ENCODE measurements at regions not wholly inside any gene's neighbourhood (a gene's known extent, or its start where the extent isn't known, plus 50 kb on each side); places are given as distances from the start of the nearest gene placed in this dataset.

DNA sequence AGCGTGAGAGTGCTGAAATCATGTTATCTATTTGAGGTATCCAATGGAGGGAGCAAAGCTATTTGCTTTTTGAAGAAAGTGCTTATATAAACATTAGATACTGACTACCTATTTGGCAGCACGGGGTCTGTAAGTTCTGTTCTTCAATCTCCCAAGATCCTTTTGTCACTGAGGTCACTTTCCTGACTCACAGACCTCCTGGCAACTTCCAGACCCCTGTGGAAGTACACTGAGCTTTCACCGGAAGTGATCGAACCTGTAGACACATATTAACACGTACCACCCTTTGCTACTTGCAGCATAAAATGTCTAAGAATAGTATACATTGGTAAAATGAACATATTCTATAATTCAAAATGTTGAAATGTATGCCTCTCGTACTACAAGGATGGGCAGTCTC, 452.6 kb upstream of the ST6GAL2 start:
- CTCF ChIA-PET, result interaction anchor here (1.1 kb wide), 1 partner anchor 452 kb away, joined by 3 read pairs; no protein-coding TSS in a partner anchor
- TF ChIP-seq ZBTB21 (CRISPR knock-in tag; IDR thresholded peaks at IDR 0.05; ENCODE audit: borderline replicate concordance) (no peak), ATF1 (CRISPR knock-in tag; IDR thresholded peaks at IDR 0.05) (no peak), NFATC4 (CRISPR knock-in tag; IDR thresholded peaks at IDR 0.05) (no peak), FOXK1 (CRISPR knock-in tag; IDR thresholded peaks at IDR 0.05) (no peak), ZNF423 (CRISPR knock-in tag; IDR thresholded peaks at IDR 0.05) (no peak), ZNF121 (CRISPR knock-in tag; IDR thresholded peaks at IDR 0.05) (no peak), NFE2L1 (CRISPR knock-in tag; IDR thresholded peaks at IDR 0.05) (no peak)
- TF ChIP-seq, protein P1, sequence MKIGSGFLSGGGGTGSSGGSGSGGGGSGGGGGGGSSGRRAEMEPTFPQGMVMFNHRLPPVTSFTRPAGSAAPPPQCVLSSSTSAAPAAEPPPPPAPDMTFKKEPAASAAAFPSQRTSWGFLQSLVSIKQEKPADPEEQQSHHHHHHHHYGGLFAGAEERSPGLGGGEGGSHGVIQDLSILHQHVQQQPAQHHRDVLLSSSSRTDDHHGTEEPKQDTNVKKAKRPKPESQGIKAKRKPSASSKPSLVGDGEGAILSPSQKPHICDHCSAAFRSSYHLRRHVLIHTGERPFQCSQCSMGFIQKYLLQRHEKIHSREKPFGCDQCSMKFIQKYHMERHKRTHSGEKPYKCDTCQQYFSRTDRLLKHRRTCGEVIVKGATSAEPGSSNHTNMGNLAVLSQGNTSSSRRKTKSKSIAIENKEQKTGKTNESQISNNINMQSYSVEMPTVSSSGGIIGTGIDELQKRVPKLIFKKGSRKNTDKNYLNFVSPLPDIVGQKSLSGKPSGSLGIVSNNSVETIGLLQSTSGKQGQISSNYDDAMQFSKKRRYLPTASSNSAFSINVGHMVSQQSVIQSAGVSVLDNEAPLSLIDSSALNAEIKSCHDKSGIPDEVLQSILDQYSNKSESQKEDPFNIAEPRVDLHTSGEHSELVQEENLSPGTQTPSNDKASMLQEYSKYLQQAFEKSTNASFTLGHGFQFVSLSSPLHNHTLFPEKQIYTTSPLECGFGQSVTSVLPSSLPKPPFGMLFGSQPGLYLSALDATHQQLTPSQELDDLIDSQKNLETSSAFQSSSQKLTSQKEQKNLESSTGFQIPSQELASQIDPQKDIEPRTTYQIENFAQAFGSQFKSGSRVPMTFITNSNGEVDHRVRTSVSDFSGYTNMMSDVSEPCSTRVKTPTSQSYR (CRISPR knock-in tag; IDR thresholded peaks at IDR 0.05), result no peak
- TF ChIP-seq, protein P2, sequence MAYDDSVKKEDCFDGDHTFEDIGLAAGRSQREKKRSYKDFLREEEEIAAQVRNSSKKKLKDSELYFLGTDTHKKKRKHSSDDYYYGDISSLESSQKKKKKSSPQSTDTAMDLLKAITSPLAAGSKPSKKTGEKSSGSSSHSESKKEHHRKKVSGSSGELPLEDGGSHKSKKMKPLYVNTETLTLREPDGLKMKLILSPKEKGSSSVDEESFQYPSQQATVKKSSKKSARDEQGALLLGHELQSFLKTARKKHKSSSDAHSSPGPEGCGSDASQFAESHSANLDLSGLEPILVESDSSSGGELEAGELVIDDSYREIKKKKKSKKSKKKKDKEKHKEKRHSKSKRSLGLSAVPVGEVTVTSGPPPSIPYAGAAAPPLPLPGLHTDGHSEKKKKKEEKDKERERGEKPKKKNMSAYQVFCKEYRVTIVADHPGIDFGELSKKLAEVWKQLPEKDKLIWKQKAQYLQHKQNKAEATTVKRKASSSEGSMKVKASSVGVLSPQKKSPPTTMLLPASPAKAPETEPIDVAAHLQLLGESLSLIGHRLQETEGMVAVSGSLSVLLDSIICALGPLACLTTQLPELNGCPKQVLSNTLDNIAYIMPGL (CRISPR knock-in tag; IDR thresholded peaks at IDR 0.05), result no peak
- TF ChIP-seq, protein P3, sequence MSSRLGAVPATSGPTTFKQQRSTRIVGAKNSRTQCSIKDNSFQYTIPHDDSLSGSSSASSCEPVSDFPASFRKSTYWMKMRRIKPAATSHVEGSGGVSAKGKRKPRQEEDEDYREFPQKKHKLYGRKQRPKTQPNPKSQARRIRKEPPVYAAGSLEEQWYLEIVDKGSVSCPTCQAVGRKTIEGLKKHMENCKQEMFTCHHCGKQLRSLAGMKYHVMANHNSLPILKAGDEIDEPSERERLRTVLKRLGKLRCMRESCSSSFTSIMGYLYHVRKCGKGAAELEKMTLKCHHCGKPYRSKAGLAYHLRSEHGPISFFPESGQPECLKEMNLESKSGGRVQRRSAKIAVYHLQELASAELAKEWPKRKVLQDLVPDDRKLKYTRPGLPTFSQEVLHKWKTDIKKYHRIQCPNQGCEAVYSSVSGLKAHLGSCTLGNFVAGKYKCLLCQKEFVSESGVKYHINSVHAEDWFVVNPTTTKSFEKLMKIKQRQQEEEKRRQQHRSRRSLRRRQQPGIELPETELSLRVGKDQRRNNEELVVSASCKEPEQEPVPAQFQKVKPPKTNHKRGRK (CRISPR knock-in tag; IDR thresholded peaks at IDR 0.05; ENCODE audit: borderline replicate concordance), result no peak
- TF ChIP-seq, protein P4, sequence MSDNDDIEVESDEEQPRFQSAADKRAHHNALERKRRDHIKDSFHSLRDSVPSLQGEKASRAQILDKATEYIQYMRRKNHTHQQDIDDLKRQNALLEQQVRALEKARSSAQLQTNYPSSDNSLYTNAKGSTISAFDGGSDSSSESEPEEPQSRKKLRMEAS (CRISPR knock-in tag; IDR thresholded peaks at IDR 0.05), result no peak
- no peaks in the 10 kb centered on the region for H3K36me3 Mint-ChIP-seq
- peaks cover 29% of the 10 kb centered on the region for H3K9me3 Mint-ChIP-seq
- H3K27me3 Mint-ChIP-seq (ENCODE audit: low read depth), result no peaks in the 10 kb centered on the region
- peaks cover 9% of the 10 kb centered on the region for H3K4me1 Mint-ChIP-seq
- H3K4me3 Mint-ChIP-seq, result no peak overlapping the region
- POLR2A ChIA-PET, result interaction anchor here (0.7 kb wide), 1 partner anchor 464 kb away, joined by 4 read pairs; no protein-coding TSS in a partner anchor
- no peak overlapping the region for H3K27ac Mint-ChIP-seq
- ATAC-seq (no peak), DNase-seq (ENCODE audit: low spot score) (no peak)

DNA sequence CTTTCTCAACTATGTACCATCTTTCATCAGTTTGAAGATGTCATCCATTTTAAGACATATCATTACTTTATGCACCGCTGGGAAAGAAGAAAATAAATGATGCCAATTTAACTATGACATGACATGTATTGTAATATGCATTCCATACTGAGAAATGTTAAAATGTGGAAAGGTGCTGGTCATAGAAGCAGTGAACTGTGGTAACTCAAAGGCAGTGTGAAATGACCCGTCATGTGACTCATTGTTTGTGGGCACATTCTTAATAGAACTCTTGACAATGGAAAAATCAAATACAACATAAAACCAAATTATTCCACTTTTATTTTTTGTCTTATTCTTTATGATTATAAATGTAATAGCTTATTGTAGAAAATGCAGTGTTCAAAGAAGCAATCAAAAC, 455.0 kb upstream of the ST6GAL2 start:
- no peak for ATAC-seq
- CTCF ChIA-PET, result no interaction called here
- TF ChIP-seq ESRRA (CRISPR knock-in tag; IDR thresholded peaks at IDR 0.05; ENCODE audit: borderline replicate concordance), result no peak
- no peak for TF ChIP-seq ZNF121 (CRISPR knock-in tag; IDR thresholded peaks at IDR 0.05)
- no peak for TF ChIP-seq TEAD1 (CRISPR knock-in tag; IDR thresholded peaks at IDR 0.05)
- TF ChIP-seq, protein P5, sequence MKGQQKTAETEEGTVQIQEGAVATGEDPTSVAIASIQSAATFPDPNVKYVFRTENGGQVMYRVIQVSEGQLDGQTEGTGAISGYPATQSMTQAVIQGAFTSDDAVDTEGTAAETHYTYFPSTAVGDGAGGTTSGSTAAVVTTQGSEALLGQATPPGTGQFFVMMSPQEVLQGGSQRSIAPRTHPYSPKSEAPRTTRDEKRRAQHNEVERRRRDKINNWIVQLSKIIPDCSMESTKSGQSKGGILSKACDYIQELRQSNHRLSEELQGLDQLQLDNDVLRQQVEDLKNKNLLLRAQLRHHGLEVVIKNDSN (CRISPR knock-in tag; IDR thresholded peaks at IDR 0.05), result no peak
- TF ChIP-seq ZNF263 (CRISPR knock-in tag; IDR thresholded peaks at IDR 0.05; ENCODE audit: low read depth), result no peak
- TF ChIP-seq, protein P6, sequence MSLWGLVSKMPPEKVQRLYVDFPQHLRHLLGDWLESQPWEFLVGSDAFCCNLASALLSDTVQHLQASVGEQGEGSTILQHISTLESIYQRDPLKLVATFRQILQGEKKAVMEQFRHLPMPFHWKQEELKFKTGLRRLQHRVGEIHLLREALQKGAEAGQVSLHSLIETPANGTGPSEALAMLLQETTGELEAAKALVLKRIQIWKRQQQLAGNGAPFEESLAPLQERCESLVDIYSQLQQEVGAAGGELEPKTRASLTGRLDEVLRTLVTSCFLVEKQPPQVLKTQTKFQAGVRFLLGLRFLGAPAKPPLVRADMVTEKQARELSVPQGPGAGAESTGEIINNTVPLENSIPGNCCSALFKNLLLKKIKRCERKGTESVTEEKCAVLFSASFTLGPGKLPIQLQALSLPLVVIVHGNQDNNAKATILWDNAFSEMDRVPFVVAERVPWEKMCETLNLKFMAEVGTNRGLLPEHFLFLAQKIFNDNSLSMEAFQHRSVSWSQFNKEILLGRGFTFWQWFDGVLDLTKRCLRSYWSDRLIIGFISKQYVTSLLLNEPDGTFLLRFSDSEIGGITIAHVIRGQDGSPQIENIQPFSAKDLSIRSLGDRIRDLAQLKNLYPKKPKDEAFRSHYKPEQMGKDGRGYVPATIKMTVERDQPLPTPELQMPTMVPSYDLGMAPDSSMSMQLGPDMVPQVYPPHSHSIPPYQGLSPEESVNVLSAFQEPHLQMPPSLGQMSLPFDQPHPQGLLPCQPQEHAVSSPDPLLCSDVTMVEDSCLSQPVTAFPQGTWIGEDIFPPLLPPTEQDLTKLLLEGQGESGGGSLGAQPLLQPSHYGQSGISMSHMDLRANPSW (CRISPR knock-in tag; conservative IDR thresholded peaks at IDR 0.05; ENCODE audit: low read depth), result no peak
- TF ChIP-seq KAT7 (CRISPR knock-in tag; IDR thresholded peaks at IDR 0.05; ENCODE audit: borderline replicate concordance), result no peak
- TF ChIP-seq NFATC4 (CRISPR knock-in tag; IDR thresholded peaks at IDR 0.05), result no peak
- no peak for TF ChIP-seq NFE2L1 (CRISPR knock-in tag; IDR thresholded peaks at IDR 0.05)
- TF ChIP-seq ELF4 (CRISPR knock-in tag; IDR thresholded peaks at IDR 0.05; ENCODE audit: low read depth), result no peak
- TF ChIP-seq, protein P7, sequence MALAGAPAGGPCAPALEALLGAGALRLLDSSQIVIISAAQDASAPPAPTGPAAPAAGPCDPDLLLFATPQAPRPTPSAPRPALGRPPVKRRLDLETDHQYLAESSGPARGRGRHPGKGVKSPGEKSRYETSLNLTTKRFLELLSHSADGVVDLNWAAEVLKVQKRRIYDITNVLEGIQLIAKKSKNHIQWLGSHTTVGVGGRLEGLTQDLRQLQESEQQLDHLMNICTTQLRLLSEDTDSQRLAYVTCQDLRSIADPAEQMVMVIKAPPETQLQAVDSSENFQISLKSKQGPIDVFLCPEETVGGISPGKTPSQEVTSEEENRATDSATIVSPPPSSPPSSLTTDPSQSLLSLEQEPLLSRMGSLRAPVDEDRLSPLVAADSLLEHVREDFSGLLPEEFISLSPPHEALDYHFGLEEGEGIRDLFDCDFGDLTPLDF (CRISPR knock-in tag; IDR thresholded peaks at IDR 0.05), result no peak
- no peak for TF ChIP-seq MYBL2 (CRISPR knock-in tag; IDR thresholded peaks at IDR 0.05)
- TF ChIP-seq CREM (CRISPR knock-in tag; IDR thresholded peaks at IDR 0.05), result no peak
- TF ChIP-seq CBFB (CRISPR knock-in tag; IDR thresholded peaks at IDR 0.05; ENCODE audit: low read depth), result no peak
- TF ChIP-seq RORB (CRISPR knock-in tag; IDR thresholded peaks at IDR 0.05), result no peak
- no peak for TF ChIP-seq NFYB (CRISPR knock-in tag; conservative IDR thresholded peaks at IDR 0.05; ENCODE audit: low read depth)

More for the DNA sequence above, 455.0 kb upstream of the ST6GAL2 start:
- POLR2A ChIA-PET, result no interaction called here
- Mint-ChIP-seq H3K27me3 (ENCODE audit: low read depth) (no peaks in the 10 kb centered on the region), H3K36me3 (no peaks in the 10 kb centered on the region), H3K4me3 (no peak overlapping the region), H3K27ac (no peak overlapping the region), H3K9me3 (peaks cover 29% of the 10 kb centered on the region), H3K4me1 (peaks cover 9% of the 10 kb centered on the region)
- DNase-seq (ENCODE audit: low spot score), result no peak
